ENCODE measurements at regions not wholly inside any gene's neighbourhood (a gene's known extent, or its start where the extent isn't known, plus 50 kb on each side); places are given as distances from the start of the nearest gene placed in this dataset.

GRCh38 chr5:130731839-130732238 lies 433.2 kb downstream of the HINT1 start:
- DNase-seq (ENCODE audit: extremely low read depth, low read depth, low spot score): no peak

DNA sequence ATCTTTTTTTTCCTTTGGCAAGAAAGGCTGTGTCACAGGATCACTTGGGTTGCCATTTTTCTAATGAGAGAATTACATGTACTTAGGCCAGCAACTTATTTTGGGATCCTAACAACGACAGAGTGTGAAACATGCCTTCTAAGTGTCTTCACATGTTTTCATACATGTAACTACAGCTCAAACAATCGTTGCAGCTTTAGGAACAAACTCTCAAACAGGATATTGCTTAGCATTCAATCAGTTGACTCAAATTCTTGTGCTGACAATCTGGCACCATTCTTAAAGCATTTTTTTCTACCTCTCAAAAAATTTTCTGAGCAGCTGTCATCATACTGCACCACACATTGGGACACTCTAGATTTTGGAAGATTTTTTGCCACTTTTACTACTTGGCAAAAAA lies 435.5 kb downstream of the HINT1 start:
- no peak for DNase-seq (ENCODE audit: extremely low read depth, low read depth, low spot score)

DNA sequence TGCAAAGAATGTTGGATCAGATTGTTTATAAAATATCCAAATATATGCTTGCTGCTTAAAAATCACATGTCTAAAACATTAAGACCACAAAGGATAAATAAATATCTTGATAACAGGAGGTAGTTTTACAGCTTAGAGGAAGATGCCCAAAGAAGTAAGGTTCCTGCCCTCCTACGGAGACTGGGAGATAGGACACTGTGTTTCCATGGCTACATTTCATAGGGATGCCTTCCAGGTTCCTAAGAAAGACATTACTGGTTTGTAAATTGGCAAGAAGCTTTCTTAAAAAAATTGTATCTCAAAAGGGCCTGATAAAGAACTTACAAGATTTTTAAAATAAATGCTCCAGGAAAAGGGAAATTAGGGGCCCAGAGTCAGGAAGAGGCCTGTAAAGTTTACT lies 437.2 kb downstream of the HINT1 start:
- DNase-seq (ENCODE audit: extremely low read depth, low read depth, low spot score): no peak

DNA sequence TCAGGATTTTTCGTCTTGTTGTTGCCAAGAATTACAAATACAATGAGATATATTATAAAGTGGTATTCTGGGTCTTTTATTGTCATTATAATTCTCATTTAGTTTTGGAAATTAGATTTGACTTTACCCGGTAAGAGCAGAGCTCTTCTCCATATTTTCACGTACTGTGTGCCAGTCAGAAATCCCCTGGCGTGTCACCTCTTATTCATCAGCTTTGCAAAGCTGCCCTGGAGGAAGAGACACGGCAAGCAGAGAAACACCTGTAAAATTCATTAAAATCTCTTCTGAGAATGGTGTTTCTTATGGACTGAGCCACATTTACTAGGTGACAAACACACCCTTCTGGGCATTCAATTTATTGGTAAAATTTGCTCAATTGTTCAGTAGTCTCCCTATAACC lies 440.4 kb downstream of the HINT1 start:
- DNase-seq (ENCODE audit: extremely low read depth, low read depth, low spot score): no peak

GRCh38 chr5:130720355-130720754 lies 444.7 kb downstream of the HINT1 start:
- DNase-seq (ENCODE audit: extremely low read depth, low read depth, low spot score): peak; percentile 42

- no peak for DNase-seq (ENCODE audit: extremely low read depth, low read depth, low spot score)
These were observed 449.5 kb downstream of the HINT1 start for GRCh38 chr5:130715541-130715940.

- no peak for DNase-seq (ENCODE audit: extremely low read depth, low read depth, low spot score)
These were observed 450.9 kb downstream of the HINT1 start for GRCh38 chr5:130714200-130714599.

DNA sequence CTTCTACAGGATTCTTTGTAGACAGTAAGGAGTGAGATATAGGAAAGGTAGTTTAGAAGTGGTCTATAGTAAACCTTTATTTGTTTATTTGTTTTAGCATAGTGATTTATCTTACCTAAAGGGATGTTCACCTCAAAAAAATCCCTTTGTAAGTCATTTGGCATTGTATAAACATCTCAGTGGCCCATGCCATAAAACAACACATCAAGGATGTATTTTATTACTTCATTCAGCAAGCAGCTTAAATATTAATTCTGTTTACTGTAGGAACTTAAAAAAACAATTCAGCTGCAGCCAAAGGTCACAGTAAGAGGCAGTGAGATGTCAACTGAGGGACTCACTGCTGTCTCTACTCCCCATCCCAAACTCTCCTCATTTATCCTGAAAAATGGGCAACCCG lies 452.7 kb downstream of the HINT1 start:
- no peak for DNase-seq (ENCODE audit: extremely low read depth, low read depth, low spot score)

- DNase-seq (ENCODE audit: extremely low read depth, low read depth, low spot score): peak; percentile 23
These were observed 454.5 kb downstream of the HINT1 start for GRCh38 chr5:130710596-130710995.

DNA sequence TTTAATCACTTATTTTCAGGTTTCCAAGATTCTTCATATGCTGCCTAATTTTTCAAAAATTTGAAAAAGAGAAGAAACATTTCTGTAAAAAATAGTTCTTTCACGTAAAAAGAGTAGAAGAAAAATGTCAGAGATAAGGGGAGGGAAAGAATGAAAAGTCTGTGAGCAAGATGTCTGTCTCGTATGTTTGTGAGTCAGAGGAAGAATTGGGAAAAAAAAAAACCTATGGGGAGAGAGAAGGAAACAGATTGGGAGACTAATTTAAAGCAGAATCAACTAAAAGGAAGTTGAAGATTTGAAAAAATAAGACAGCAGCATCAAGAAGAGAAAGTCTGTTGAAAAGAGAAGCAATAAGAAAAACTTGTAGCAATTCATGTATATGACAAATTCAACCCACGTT lies 456.3 kb downstream of the HINT1 start:
- DNase-seq (ENCODE audit: extremely low read depth, low read depth, low spot score): no peak

GRCh38 chr5:130706696-130707095 lies 458.4 kb downstream of the HINT1 start:
- DNase-seq (ENCODE audit: extremely low read depth, low read depth, low spot score): no peak

GRCh38 chr5:130705368-130705767 lies 459.7 kb downstream of the HINT1 start:
- DNase-seq (ENCODE audit: extremely low read depth, low read depth, low spot score): no peak

GRCh38 chr5:130693509-130693908 lies 471.5 kb downstream of the HINT1 start:
- no peak for DNase-seq (ENCODE audit: extremely low read depth, low read depth, low spot score)

DNA sequence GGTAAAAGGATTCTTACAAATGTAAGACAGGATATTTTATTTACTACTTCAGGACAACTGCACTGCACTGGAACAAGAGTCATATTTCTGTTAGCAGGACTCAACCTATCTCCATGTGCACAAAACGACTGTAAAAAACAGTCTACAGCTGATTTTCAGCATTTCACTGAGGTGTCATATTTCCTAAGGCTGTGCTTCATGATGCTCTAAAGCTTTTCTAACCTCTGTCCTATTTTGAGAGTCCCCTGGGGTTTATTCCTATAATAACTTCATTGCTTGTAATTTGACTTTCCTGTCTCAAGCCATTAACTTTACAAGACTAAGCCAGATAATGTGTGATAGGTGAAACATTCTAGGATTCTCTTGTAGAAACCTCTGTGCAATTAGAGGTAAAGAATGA lies 472.3 kb downstream of the HINT1 start:
- DNase-seq (ENCODE audit: extremely low read depth, low read depth, low spot score): no peak

GRCh38 chr5:130689831-130690230 lies 475.2 kb downstream of the HINT1 start:
- DNase-seq (ENCODE audit: extremely low read depth, low read depth, low spot score): no peak

DNA sequence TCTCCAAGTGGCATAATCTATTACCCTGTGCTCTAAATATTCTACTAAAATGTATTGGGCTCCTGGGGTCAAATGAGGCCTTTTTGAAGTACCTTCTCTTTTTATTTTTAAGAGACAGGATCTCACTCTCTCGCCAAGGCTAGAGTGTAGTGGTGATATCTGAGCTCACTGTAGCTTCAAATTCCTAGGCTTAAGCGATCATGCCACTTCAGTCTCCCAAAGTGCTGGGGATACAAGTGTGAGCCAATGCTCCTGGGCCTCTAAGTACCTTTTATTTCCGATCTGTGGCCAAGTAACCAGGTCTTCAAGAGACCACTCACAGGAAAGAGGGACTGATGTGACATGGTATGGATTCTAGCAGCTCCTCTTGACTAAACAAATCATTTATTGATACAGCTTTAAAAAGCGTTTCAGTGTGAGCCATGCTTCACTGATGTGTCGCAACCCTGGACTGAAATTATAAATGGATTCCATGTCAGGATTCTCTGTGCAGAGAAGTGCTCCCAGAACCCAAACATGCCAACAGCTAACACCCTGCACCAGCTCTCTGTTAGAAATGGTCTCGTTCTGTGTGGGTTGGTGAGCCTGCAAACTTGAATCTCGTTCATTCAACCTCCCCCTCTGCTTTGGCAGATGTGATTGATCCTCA lies 477.8 kb downstream of the HINT1 start:
- DNase-seq (ENCODE audit: extremely low read depth, low read depth, low spot score): no peak

- DNase-seq (ENCODE audit: extremely low read depth, low read depth, low spot score): no peak
These were observed 486.4 kb downstream of the HINT1 start for GRCh38 chr5:130678637-130679036.

DNA sequence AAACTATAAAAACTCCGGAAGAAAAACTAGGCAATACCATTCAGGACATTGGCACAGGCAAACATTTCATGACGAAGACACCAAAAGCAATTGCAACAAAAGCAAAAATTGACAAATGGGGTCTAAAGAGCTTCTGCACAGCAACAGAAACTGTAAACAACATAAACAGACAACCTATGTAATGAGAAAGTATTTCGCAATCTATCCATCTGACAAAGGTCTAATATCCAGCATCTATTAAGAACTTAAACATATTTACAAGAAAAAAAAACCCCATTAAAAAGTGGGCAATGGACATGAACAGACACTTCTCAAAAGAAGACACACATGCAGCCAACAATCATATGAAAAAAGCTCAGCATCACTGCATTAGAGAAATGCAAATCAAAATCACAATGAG lies 498.6 kb downstream of the HINT1 start:
- DNase-seq (ENCODE audit: extremely low read depth, low read depth, low spot score): no peak

GRCh38 chr5:130652176-130652575 lies 512.9 kb downstream of the HINT1 start:
- no peak for DNase-seq (ENCODE audit: extremely low read depth, low read depth, low spot score)

- no peak for DNase-seq (ENCODE audit: extremely low read depth, low read depth, low spot score)
These were observed 513.6 kb downstream of the HINT1 start for GRCh38 chr5:130651440-130651839.

DNA sequence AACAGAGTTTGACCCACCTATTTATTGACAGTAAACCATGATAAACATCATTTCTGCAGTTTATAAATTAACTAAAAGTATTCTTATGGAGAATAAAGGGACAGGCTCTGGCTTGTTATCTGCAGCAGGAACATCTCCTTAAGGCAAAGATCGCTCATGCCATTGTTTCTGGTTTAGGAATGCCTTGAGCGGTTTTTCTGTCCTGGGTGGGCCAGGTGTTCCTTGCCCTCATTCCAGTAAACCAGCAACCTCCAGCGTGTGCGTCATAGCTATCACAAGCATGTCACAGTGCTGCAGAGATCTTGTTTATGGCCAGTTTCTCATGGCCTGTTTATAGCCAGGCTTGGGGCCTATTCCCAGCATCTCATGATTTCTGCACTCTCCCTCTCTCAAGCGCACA lies 521.7 kb downstream of the HINT1 start:
- no peak for DNase-seq (ENCODE audit: extremely low read depth, low read depth, low spot score)

DNA sequence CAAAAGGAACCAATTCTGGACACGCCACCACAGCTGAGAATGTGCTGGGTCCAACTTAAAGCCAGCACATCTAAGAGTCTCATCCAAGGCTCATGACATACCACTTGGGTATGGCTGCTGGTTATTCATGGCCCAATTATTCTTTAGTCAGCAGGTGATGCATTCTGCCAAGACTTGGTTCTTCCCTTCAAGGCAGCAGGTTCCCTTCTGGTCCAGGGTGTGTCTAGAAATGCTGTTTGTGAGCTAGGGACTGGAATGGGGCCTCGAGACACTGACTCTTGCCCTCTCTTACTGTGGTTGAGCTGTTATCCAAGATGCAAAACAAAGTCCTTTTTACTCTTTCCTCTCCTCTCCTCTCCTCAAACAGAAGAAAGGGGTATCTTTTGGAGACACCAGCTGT lies 522.6 kb downstream of the HINT1 start:
- no peak for DNase-seq (ENCODE audit: extremely low read depth, low read depth, low spot score)

DNA sequence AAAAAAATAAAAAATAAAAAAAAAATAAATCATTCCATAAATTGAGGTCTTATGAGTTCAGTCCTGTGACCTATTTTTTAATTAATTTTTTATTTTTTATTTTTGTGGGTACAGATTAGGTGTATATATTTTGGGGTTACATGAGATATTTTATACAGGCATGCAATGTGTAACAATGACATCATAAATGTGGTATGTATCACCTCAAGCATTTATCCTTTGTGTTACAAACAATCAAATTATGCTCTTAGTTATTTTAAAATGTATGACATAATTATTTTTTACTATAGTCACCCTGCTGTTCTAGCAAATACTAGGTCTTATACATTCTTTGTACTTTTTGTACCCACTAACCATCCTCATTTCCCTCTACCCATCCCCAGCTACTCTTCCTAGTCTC lies 537.9 kb downstream of the HINT1 start:
- no peak for DNase-seq (ENCODE audit: extremely low read depth, low read depth, low spot score)

Measured in glomerular endothelial cell (primary cell).